22Rv1 (cell line): ENCODE measurements at regions not wholly inside any gene's neighbourhood (a gene's known extent, or its start where the extent isn't known, plus 50 kb on each side); places are given as distances from the start of the nearest gene placed in this dataset.

ENCODE experiments used
- ZFX ChIP-seq: fragments of 450-650 bp; IDR thresholded peaks from 2 replicates; pipeline ENCODE4 v1.6.1; 2017; ENCODE audit warnings: antibody characterized with exemption, borderline replicate concordance
- TF ChIP-seq, protein P1 (sequence below): fragments of 450-650 bp; IDR thresholded peaks from 2 replicates; pipeline ENCODE4 v1.5.1; 2017; ENCODE audit warnings: mild to moderate bottlenecking

DNA sequence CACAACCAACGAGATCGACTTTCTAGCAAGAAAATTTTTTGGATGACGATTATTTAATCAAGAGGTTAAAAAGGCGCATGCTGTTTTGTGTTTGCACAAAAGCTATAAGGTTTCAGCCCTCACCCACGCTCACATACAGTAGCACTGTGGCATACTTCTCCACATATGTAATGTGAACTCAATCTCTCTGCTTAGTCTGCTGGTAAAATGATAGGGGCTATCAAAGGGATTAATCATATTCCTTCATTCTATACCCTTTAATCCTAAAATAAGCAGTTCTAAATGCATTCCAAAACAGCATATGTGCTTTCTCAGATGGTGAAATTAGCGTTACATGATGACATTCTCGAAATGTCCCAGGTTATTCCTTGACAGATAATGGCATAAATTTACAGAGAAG, 196.9 kb upstream of the PRICKLE2 start:
- TF ChIP-seq, protein P1, sequence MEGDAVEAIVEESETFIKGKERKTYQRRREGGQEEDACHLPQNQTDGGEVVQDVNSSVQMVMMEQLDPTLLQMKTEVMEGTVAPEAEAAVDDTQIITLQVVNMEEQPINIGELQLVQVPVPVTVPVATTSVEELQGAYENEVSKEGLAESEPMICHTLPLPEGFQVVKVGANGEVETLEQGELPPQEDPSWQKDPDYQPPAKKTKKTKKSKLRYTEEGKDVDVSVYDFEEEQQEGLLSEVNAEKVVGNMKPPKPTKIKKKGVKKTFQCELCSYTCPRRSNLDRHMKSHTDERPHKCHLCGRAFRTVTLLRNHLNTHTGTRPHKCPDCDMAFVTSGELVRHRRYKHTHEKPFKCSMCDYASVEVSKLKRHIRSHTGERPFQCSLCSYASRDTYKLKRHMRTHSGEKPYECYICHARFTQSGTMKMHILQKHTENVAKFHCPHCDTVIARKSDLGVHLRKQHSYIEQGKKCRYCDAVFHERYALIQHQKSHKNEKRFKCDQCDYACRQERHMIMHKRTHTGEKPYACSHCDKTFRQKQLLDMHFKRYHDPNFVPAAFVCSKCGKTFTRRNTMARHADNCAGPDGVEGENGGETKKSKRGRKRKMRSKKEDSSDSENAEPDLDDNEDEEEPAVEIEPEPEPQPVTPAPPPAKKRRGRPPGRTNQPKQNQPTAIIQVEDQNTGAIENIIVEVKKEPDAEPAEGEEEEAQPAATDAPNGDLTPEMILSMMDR: no peak
- no peak for TF ChIP-seq ZFX
